ENCODE measurements at regions not wholly inside any gene's neighbourhood (a gene's known extent, or its start where the extent isn't known, plus 50 kb on each side); places are given as distances from the start of the nearest gene placed in this dataset.
"Not testable (repeated sequence)": the region's sequence is repeated elsewhere in the genome, so short reads cannot be mapped to it uniquely, and the experiment has no call there.

DNA sequence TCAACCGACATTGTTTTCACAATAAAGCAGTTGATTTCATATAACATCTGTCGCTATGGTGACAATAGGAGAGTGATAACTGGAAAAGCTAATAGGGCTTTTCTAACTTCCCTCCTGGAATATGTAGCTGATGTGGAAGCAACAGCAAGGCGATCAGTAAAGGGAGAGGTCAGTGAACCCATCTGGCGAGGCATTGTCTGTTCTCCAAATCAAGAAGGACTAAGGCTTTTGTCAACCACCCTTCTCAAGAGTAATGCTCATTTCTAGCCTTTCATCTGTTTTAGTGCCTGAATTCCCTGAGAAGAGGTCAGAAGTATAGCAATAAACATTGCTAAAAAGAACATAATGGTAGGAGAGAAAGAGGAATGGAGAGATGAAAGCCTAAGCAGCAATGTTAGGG, 201.3 kb downstream of the AKAP7 start:
- intact Hi-C loops (cut with micrococcal nuclease), result no loop called here

DNA sequence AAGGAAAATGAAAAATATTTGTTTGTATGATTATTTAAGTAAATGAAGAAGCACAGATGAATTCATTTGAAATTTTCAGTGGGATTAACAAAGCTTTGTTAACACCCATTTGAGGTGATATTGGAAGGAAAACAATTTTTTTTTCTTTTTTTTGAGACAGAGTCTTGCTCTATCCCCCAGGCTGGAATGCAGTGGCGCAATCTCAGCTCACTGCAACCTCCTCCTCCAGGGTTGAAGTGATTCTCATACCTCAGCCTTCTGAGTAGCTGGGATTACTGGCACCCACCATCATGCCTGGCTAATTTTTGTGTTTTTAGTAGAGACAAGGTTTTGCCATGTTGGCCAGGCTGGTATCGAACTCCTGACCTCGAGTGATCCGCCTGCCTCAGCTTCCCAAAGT, 211.6 kb downstream of the AKAP7 start:
- intact Hi-C loops (cut with micrococcal nuclease), result not testable (repeated sequence)

DNA sequence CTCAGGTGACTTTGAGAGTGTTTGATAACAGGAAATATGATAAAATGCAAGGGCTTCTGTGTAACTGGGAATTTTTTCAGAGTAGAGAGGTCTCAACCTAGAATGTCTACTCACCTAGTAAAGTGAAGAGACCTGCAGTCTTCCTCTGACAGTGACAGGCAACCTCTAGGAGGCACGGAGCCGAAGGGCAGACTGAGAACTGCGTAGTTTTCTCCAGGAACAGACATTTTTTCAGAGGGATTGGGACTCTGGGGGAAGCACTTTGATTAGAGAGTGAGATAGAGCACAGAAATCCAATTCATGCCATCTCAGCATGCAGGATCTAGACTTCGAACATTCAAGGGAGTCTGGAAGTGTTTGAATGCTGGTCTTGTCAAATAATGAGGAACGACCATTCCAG, 213.3 kb downstream of the AKAP7 start:
- intact Hi-C loops (cut with micrococcal nuclease), result no loop called here

DNA sequence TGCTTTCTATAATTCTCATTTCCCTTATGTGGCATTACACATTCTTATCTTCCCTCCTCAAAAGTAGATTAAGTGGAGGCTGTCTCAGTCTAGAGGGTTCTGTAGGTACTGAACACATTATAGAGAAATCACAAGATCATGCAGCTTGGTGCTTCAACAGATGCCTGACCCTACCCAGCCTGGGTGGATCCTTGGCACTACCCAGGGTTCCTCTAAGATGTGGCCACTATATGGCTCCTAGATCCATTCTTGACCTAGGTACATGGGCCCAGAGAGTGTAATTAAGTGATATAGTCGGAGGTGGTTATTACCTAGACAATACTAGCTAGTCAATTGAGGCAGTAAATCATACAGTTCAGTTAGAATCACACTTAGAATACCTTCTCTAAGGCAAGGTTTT, 213.9 kb downstream of the AKAP7 start:
- intact Hi-C loops (cut with micrococcal nuclease), result no loop called here

DNA sequence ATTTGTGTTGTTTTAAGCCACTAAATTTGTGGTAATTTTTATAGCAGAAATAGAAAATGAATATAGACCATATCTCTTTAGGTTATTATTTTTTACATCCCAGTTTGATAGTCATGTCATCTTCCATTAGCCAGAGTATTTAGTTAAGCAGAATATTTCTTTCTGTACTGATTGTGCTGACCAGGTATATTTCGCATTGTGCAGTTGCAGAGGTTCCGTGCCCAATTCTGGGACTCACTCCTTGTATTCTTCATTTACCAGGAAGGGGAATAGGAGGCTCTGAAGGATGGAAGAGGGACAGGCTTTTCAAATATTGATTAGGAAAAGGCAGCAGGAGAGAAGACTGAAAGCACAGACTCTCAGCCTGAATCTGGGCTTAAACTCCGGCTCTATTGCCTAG, 217.8 kb downstream of the AKAP7 start:
- intact Hi-C loops (cut with micrococcal nuclease), result no loop called here

DNA sequence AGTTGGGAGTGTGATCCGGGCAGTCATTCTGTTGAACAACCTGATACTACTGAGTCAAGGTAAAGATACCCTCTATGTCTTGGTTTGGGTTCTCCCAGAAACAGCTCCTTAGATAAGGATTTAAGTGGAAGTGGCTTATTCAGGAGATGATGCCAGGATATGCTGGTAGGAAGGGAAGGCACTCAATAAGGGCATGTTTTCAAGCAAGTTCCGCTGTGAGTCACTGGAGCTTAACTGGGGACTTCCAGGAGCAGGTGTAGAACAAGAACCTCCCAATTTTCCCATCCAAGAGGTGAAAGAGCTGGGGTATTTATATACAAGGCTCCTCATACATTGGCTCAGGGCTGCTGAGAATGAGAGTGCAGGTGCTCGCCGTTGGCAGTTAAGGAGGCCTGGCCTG, 218.6 kb downstream of the AKAP7 start:
- intact Hi-C loops (cut with micrococcal nuclease), result no loop called here

DNA sequence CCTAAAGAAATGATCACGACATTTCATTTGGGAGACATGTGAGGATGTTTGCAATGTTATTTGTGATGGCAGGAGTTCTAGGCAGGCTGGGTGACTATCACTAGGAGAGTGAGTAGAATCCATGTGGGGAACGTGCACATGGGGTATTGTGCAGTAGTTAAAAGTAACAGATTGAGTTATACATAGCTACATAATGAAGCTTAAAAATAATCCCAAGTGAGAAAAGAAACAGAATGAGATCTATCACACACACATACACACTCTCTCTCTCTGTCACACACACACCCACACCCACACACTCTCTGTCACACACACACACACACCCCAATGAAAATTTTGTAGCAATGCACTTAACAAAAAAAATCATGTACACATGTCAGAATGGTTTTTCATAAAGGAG, 218.7 kb upstream of the ARG1 start:
- intact Hi-C loops (cut with micrococcal nuclease), result no loop called here

DNA sequence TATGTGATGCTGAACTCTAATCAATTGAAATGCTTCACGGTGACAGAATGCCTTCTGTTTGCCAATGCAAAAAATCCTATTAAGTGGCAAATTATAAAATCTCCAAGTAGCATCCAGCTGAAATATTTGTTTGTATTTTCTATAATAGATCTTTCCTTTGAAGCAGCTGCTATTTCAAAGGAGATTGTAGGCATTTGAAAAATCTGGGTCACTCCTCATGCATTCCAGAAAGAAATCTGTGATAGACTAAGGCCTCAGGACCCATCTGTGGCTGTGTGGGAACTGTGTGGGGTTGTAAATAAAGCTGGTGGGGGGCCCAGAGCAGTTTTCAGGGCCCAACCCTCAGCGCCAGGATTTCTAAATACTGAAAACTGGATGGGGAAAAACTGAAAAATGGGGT, 216.9 kb upstream of the ARG1 start:
- intact Hi-C loops (cut with micrococcal nuclease), result no loop called here

DNA sequence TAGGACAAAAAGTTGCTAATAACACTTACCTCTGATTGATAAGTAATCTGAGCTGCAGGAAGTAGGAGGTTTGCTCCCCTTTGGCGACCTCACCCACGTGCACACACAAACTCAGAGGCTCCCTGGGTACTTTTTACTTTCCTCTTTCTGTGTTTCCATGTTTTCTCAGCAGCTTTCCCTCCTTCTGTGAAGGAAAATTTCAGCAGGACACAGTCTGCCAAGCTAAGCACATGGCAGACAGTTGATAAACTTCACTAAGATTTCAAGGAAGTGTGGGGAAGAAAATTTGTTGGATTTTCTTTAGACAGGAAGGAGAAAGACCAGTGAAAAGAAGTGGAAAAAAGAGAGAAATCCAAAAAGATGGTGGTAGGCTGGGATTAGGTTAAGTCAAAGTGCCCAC, 215.5 kb upstream of the ARG1 start:
- intact Hi-C loops (cut with micrococcal nuclease), result no loop called here

DNA sequence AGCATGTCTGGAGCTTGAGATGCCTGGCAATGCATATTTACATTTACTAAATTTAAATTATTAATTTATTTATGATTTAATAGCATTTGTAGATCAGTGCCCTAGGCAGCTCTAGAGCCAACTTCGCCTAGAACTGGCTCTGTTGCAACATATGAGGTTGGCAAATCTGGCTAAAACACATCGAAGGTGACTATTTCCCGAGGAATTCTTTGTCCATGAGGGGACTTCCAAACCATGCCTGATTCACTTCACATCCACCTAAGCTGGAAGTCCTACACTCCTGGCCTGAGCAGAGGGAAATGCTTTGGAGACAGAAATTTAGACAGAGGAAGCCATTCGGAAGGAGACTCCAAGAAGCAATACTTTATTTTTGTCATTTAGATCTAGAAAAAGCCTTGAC, 211.0 kb upstream of the ARG1 start:
- intact Hi-C loops (cut with micrococcal nuclease), result no loop called here

DNA sequence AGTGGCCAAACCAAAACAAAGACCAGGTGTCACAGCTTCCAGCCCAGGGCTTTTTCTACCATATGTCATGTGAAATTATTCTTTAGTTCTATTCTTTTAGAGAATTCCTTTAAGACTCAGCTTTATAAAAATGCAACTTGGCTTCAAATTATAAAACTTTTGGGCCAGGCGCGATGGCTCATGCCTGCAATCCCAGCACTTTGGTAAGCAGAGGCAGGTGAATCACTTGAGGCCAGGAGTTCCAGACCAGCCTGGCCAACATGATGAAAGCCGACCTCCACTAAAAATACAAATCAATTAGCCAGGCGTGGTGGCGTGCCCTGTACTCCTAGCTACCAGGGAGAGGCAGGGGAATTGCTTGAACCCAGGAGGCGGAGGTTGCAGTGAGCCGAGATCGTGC, 210.3 kb upstream of the ARG1 start:
- intact Hi-C loops (cut with micrococcal nuclease), result no loop called here

DNA sequence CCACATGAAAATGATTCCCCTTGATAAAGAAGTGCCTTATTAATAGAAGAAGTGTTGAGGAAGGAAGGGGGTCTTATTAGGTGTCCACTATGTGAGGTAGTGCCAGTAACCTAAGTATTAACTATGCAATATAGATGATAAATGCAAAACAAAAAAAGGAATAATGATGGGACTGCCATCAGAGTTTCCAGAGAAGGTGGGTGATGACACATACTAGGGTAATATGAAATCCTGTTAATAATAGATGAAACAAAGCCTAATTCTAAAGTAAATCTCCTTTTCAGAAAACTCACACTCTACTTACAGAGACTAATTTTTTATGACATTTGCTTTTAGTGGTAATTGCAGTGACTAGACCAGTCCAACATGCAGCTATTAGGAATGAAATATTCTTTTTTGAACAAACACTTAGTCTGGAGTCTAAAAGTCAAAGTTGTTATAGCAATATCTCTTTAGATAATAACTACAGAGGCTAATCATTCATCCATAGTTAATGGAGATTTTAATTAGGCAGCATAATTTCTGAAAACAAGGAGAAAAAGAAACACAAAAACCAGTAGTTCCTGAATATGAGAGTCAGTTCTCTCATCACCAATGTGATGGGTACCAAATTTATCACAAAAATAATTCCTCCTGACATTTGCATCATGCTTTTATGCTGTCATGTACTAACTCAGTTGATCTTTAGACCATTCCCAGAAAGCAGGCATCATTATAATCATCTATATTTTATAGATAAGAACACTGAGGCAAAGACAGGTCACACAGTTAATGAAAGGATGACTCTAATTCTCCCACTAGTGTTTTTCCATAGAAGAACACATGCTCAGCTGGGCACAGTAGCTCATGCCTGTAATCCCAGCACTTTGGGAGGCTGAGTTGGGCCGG, 208.8 kb upstream of the ARG1 start:
- intact Hi-C loops (cut with micrococcal nuclease), result no loop called here

DNA sequence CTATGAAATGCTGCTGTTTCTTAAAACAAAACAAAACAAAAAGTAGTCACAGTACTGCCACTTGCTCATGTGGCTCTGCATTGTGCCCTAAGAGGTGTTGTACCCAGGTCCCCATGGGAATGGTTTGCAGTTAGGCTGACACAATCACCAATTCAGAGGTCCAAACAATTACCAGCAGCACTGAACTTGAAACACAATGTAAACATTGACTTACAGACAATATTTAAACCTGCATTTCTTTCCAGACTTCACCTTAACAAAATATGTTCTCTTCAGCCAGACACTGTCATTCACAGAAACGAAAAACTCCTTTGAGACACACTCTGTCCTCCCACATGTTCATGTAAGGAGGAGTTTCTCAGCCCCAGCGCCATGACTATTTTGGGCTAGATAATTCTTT, 206.8 kb upstream of the ARG1 start:
- intact Hi-C loops (cut with micrococcal nuclease), result no loop called here

DNA sequence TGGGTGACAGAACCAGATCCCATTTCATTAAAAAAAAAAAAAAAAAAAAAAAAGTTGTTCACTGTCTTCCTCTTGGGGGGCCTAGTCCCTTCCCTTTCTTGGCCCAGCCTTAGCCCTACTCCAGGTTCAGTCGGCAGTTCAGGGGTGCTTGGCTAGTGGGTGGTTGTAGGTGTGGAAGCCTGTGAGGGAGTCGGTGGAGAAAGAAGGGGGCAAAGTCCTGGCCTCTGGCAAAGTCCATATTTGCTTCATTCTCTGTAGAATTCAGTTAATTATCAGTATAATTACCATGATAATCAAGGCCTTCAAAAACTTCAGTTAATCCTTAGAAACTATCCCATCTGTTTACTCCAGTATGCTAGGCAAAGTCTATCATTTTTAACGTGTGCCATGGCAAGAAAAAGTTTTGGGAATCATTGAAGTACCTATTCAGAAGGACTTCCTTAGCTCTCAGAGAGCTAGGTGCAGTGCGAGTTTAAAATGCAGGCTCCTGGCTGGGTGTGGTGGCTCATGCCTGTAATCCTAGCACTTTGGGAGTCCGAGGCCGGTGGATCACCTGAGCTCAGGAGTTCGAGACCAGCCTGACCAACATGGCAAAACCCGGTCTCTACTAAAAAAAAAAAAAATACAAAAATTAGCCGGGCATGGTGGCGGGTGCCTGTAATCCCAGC, 205.7 kb upstream of the ARG1 start:
- intact Hi-C loops (cut with micrococcal nuclease), result no loop called here

DNA sequence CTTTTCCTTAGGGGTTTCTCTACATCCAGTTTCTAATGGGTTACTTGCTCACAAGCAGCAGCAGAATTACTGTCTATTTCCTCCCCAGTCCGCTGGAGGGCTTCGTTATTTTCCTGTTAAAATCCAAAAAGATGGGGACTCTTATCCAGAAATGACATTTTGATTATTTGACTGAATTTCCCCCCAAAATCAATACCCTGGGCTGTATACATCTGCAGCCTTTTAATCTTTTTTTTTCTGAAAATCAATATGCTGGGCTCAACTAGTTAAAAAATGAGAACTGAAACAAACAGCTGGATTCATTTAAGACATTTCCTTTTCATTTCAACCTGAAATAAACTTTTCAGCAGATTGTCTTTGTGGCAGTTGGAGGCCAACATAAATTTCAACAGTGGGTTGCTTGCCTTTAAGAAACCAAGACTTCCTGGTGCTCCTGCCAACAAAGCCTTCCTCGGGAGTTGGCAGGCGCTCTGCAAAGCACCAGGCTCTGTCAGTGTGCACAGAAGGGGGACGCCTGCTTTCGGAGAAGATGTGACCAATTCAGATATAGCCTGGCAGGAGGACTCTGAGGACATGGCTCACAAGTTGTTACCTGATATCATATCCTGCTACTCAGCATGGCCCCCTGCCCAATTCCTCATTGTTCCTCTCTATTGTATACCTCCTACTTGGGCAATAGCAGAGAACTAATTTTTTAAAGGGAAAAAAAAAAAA, 204.7 kb upstream of the ARG1 start:
- intact Hi-C loops (cut with micrococcal nuclease), result no loop called here

DNA sequence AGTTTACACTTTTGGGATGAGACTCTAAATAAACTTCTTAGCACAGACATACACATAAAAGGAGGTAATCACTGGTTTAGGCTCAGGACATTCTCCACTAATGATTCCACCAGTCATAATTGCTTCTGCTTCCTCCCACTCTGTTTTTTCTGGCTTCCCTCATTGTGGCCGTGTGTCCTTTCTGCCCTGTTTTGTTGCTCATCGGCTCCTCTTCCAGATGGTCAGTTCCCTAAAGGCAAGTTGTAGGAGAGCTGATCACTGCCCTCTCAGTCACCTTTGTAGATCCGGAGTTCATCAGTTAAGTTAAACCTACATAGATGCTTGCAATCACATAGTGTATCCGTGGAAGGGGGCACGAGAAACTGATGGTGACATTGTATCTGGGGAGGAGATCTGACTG, 200.5 kb upstream of the ARG1 start:
- intact Hi-C loops (cut with micrococcal nuclease), result no loop called here

DNA sequence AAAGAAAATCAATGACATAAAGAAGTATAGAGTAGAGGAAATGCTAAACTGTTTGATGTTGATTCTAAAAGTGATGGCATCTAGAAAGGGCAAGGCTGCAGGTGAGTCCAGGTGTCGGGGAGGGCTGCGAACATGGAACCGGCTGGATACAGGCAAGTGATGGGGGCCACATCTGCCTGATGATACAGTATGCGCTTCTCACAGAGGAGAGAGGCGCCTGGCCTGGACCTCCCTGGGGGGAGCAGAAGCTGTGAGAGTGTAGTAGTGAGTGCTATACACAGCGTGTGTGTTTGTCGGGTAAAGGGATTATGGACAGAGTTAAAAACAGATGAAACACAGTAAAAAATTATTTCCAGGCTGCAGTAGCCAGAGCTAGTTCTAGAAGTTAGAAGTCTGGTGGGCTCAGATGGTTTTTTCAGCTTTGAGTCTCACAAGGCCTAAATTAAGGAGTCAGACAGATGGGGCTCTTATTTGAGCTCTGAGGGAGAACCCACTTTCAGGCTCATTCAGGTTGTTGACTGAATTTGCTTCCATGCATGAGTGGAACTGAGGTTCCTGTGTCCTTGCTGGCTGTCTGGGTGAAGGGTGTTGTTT, 195.8 kb upstream of the ARG1 start:
- intact Hi-C loops (cut with micrococcal nuclease), result no loop called here

DNA sequence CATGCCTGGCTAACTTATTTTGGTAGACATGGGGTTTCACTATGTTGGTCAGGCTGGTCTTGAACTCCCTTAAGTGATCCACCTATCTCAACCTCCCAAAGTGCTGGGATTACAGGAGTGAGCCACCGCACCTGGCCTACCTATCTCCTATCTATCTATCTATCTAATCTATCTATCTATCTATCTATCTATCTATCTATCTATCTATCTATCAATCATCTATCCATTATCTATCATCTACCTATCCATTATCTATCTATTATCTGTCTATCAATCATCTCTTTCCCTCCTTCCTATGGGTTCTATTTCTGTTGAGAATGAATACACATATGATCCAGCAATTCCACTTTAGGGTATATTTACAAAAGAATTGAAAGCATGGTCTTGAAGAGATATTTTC, 194.2 kb upstream of the ARG1 start:
- intact Hi-C loops (cut with micrococcal nuclease), result no loop called here

DNA sequence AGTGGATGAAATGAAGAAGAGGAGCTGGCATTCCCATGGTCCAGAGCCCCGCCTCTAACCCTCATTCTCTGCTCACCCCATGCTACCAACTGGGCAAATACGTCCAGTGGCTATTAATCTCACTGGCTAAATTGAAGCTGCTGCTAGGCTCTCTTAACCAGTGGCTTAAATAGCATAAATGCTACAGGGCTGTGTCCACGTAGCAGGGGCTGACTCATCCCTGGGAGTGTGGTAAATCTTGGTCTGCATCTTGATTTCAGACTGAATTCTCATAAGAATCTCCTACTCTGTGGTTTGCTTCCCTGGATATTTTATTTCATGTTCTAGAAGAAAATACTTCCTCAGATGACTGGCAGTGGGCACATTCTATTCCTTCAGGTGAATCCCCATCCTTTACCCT, 193.1 kb upstream of the ARG1 start:
- intact Hi-C loops (cut with micrococcal nuclease), result no loop called here

DNA sequence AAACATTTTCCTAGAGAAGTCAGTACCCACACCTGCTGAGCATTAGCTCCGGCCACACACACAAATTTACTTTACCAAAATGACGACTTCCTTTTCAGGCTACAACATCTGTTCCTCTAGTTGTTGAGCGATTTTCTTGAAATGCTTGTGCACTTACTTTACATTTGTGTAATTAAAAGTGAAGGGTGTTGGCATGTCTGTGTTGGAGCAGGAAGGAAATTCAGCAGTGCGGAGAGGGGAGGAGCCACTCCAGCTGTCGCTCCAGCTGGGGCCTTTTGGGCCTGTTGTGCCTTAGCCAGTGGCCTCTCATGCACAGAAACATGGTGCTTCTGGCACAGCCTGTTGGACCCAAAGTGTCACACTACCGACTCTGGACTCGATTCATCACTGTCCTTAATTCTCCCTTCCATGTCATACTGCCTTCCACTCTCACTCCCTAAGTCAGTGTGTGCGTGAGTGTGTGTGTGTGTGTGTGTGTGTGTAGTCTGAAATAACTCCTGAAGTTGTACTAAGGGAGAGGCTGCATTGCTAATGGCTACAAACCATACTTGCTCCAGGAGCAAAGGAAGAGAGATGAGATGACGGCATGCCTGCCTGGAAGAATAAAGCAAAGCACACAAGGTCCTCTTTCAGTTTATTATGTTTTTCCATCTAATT, 191.8 kb upstream of the ARG1 start:
- intact Hi-C loops (cut with micrococcal nuclease), result no loop called here

DNA sequence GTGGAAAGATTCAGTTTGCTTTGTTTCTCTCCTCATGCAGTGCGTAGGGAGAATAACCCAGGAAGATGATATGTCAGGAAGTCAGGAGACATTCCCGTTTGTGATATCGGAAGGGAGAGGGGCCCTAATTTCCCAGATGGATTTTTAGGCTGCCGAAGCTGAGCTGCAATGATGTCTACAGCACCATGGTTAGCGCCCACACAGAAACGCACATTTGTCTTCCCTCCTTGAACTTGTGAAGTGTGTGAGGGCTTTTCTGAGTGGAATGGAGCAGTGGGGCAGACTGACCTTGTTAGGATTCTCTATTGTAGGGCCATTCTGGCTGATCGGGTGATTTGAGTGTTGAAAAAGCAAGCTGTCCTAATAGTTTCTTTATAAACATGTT, 191.3 kb upstream of the ARG1 start:
- intact Hi-C loops (cut with micrococcal nuclease), result no loop called here

DNA sequence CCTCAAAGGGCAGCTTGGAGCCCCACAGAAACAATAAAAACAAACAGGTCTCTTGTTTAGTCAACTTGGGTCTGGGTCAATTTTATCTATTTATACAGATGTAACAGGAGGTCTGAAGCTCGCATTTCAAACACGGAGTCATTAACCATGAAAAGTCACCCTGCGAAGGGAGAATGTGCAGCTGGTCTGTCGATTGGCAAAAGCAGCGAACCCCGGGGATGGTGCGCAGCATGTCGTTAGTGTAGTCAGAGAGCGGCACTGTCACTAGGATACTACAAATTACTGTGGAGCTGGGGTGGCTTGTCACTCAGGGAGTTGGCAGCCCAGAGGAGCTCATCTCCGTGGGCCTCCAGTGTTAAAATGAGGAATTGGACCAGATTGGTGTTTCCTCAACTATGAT, 190.4 kb upstream of the ARG1 start:
- intact Hi-C loops (cut with micrococcal nuclease), result no loop called here

Data from T-helper 1 cell treated with Interleukin-12 subunit alpha and Interleukin-12 subunit beta and Interleukin-4 antibody, amounts not matched to agents 30 ng/mL and 1 ng/mL, for 36 hours (primary cell).